ENCODE measurements at regions not wholly inside any gene's neighbourhood (a gene's known extent, or its start where the extent isn't known, plus 50 kb on each side); places are given as distances from the start of the nearest gene placed in this dataset.

DNA sequence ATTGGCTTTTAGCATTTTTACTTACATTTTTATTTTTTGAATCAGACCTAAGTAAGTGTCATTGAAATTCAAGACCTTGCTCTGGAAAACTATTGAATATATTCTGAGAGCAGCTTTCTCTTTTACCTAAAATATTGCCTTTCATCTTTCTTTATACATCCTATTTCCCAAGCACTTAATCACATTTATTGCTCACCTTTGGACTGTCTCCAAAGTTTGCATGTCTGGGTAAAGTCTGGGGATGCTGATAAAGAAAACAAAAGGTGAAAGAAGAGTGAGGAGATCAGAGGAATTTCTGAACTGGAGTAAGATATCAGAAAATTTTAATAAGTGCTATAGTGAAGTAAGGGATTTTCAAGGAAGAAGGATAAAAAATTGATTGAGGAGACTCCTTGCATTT, 308.5 kb upstream of the AADAT start:
- TF ChIP-seq, protein P1, sequence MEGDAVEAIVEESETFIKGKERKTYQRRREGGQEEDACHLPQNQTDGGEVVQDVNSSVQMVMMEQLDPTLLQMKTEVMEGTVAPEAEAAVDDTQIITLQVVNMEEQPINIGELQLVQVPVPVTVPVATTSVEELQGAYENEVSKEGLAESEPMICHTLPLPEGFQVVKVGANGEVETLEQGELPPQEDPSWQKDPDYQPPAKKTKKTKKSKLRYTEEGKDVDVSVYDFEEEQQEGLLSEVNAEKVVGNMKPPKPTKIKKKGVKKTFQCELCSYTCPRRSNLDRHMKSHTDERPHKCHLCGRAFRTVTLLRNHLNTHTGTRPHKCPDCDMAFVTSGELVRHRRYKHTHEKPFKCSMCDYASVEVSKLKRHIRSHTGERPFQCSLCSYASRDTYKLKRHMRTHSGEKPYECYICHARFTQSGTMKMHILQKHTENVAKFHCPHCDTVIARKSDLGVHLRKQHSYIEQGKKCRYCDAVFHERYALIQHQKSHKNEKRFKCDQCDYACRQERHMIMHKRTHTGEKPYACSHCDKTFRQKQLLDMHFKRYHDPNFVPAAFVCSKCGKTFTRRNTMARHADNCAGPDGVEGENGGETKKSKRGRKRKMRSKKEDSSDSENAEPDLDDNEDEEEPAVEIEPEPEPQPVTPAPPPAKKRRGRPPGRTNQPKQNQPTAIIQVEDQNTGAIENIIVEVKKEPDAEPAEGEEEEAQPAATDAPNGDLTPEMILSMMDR (IDR thresholded peaks at IDR 0.05), result no peak
- TF ChIP-seq POLR2A (IDR thresholded peaks at IDR 0.05), result no peak

Measured in body of pancreas (tissue), 4 donors.